Epidermal melanocyte (primary cell): ENCODE measurements at regions not wholly inside any gene's neighbourhood (a gene's known extent, or its start where the extent isn't known, plus 50 kb on each side); places are given as distances from the start of the nearest gene placed in this dataset.
"Not testable (repeated sequence)": the region's sequence is repeated elsewhere in the genome, so short reads cannot be mapped to it uniquely, and the experiment has no call there.

Source experiments
- DNase-seq: peaks from one replicate; pipeline ENCODE4 v3.0.0; 2011; ENCODE audit warnings: low spot score; ENCODE audit not compliant: insufficient read length

- no peak for DNase-seq
Measured at GRCh38 chr14:82667501-82667900, 1133.8 kb upstream of the SEL1L start.

GRCh38 chr14:82676403-82676802, 1142.8 kb upstream of the SEL1L start:
- no peak for DNase-seq

- DNase-seq, result no peak
Measured at GRCh38 chr14:82689948-82690347, 1156.3 kb upstream of the SEL1L start.

- not testable (repeated sequence) for DNase-seq
Measured at GRCh38 chr14:82691191-82691590, 1157.5 kb upstream of the SEL1L start.

GRCh38 chr14:82694820-82695219, 1161.2 kb upstream of the SEL1L start:
- no peak for DNase-seq

- no peak for DNase-seq
Measured at GRCh38 chr14:82704218-82704617, 1170.6 kb upstream of the SEL1L start.

- DNase-seq, result peak; percentile 68
Measured at GRCh38 chr14:82710267-82710841, 1176.7 kb upstream of the SEL1L start.

GRCh38 chr14:82719617-82720016, 1186.0 kb upstream of the SEL1L start:
- no peak for DNase-seq

GRCh38 chr14:82720431-82720830, 1186.8 kb upstream of the SEL1L start:
- no peak for DNase-seq

GRCh38 chr14:82720946-82721345, 1187.3 kb upstream of the SEL1L start:
- no peak for DNase-seq

GRCh38 chr14:82724316-82724715, 1190.7 kb upstream of the SEL1L start:
- DNase-seq, result no peak

- no peak for DNase-seq
Measured at GRCh38 chr14:82725213-82725612, 1191.6 kb upstream of the SEL1L start.

GRCh38 chr14:82731526-82731925, 1197.9 kb upstream of the SEL1L start:
- no peak for DNase-seq

- no peak for DNase-seq
Measured at GRCh38 chr14:82740547-82740946, 1206.9 kb upstream of the SEL1L start.

- DNase-seq, result no peak
Measured at GRCh38 chr14:82755476-82755875, 1221.8 kb upstream of the SEL1L start.

GRCh38 chr14:82755923-82756322, 1222.3 kb upstream of the SEL1L start:
- no peak for DNase-seq

- no peak for DNase-seq
Measured at GRCh38 chr14:82757776-82758175, 1224.1 kb upstream of the SEL1L start.

- DNase-seq, result no peak
Measured at GRCh38 chr14:82759656-82760055, 1226.0 kb upstream of the SEL1L start.

GRCh38 chr14:82766123-82766522, 1232.5 kb upstream of the SEL1L start:
- no peak for DNase-seq

GRCh38 chr14:82766996-82767395, 1233.3 kb upstream of the SEL1L start:
- no peak for DNase-seq

GRCh38 chr14:82776958-82777357, 1243.3 kb upstream of the SEL1L start:
- no peak for DNase-seq

GRCh38 chr14:82778008-82778590, 1244.4 kb upstream of the SEL1L start:
- DNase-seq, result no peak

GRCh38 chr14:82778601-82779000, 1244.9 kb upstream of the SEL1L start:
- DNase-seq, result no peak

GRCh38 chr14:82779301-82779700, 1245.6 kb upstream of the SEL1L start:
- DNase-seq, result no peak
